ENCODE measurements at regions not wholly inside any gene's neighbourhood (a gene's known extent, or its start where the extent isn't known, plus 50 kb on each side); places are given as distances from the start of the nearest gene placed in this dataset.
"Not testable (repeated sequence)": the region's sequence is repeated elsewhere in the genome, so short reads cannot be mapped to it uniquely, and the experiment has no call there.

DNA sequence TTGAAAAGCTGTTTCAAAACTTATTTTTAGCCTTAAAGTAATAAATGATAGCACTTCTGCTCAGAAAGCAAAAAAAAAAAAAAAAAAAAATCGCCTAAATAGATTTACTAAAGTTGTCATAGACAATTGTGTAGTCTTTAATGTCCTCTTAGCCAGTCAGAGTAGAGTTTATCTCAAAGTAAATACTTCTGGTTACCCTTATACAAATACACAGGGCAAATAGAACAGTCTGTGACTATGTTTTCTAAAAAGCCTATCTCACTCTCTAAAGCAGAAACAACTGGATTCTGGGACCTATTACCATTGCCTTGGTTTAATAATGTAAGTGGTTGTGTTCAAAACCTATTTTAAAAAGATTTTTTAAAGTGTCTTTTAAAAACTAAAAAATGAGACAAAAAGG, 156.2 kb upstream of the THSD7A start:
- FAIRE-seq, result no peak
- DNase-seq (ENCODE audit: low spot score in 2 of 2), result no peak

DNA sequence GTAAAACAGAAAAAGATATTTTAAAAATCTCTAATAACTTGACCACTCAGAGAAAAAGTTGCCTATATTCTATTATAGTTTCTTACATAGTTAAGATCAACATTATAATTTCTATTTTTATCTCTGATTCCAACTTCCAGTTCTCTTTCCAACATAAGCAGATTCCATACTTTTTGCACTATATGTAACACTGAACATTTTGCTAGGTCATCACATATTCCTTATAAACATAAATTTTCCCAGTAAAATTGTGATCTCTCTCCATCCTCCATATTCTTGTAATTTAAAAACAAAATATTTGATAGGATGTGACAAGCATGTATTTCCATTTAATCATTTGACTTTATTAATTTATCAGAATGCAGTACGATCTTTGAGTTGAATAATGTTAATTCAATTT, 170.4 kb upstream of the THSD7A start:
- FAIRE-seq, result no peak

GRCh38 chr7:12004581-12004980, 172.6 kb upstream of the THSD7A start:
- DNase-seq (ENCODE audit: low spot score in 2 of 2) (no peak), FAIRE-seq (no peak)

More for the DNA sequence above, 170.4 kb upstream of the THSD7A start:
- no peak for DNase-seq (ENCODE audit: low spot score in 2 of 2)

- no peak for FAIRE-seq
- no peak for DNase-seq (ENCODE audit: low spot score in 2 of 2)
Measured at GRCh38 chr7:12007576-12007975, 175.6 kb upstream of the THSD7A start.

- FAIRE-seq (no peak), DNase-seq (ENCODE audit: low spot score in 2 of 2) (no peak)
Measured at GRCh38 chr7:12013983-12014382, 182.0 kb upstream of the THSD7A start.

- FAIRE-seq (no peak), DNase-seq (ENCODE audit: low spot score in 2 of 2) (no peak)
Measured at GRCh38 chr7:12016439-12016838, 184.4 kb upstream of the THSD7A start.

DNA sequence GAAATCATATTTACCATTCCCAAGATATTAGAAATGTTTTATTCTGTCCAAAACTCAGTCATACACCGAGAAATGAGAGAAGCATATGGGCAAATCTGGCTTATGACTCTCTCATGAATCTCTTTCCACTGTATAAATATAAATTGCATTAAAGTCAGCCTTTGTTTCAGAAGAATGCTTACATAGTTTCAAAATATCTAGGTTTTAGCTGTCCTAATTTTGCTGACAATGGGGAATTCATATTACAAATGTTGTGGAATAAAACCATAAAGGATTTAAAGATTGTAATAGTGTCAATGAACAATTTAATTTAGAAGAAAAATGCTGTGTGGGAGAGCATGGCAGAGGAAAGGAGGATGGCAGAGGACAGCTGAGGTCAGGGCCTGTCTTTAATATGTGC, 185.0 kb upstream of the THSD7A start:
- FAIRE-seq (no peak), DNase-seq (ENCODE audit: low spot score in 2 of 2) (no peak)

DNA sequence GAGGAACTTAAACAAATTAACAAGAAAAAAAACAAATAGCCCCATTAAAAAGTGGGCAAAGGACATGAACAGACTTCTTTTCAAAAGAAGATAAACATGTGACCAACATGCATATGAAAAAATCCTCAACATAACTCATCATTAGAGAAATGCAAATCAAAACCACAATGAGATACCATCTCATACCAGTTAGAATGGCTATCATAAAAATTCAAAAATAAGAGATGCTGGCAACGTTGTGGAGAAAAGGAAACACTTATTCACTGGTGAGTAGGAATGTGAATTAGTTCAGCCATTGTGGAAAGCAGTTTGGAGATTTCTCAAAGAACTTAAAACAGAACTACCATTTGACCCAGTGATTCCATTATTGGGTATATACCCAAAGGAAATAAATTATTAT, 189.1 kb upstream of the TMEM106B start:
- not testable (repeated sequence) for DNase-seq (ENCODE audit: low spot score in 2 of 2); FAIRE-seq

DNA sequence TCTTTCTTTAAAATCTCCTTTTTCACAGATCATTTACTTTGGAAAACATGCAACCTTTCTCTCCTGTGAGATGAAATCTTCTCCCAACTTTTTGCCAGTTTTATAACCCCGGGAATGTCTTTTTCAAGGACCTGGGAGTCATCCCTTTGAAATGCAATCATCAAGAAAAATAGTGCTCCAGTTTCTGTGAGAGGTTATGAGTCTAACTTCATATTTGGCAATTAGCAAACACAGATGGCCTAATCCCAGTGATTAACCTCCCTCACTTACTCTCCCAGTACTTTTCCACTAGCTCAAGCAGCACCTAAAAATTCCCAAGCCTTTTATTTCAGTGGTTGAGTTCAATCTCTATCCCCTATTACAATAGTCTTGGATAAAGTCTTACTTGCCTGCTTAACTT, 185.8 kb upstream of the TMEM106B start:
- FAIRE-seq, result no peak
- DNase-seq (ENCODE audit: low spot score in 2 of 2), result no peak

DNA sequence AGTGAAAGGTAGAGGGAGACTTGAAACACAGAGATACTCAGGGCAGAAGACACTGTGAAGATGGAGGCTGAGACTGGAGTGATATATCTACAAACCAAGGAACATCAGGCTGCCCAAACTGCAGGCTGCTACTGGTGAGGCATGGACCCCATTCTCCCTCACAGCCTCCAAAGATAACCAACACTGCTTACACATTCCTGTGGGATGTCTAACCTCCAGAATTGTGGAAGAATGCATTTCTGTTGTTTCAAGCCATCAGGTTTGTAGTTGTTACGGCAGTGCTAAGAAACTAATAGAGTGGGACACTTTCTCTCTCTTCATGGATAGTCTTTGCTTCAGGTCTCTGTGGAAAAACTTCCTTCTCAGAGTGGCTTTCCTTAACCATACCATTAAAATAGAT, 182.6 kb upstream of the TMEM106B start:
- DNase-seq (ENCODE audit: low spot score in 2 of 2), result no peak
- no peak for FAIRE-seq

GRCh38 chr7:12030116-12030515, 181.0 kb upstream of the TMEM106B start:
- no peak for DNase-seq (ENCODE audit: low spot score in 2 of 2)

GRCh38 chr7:12031186-12031585, 179.9 kb upstream of the TMEM106B start:
- DNase-seq (ENCODE audit: low spot score in 2 of 2) (no peak), FAIRE-seq (no peak)

More at GRCh38 chr7:12030116-12030515, 181.0 kb upstream of the TMEM106B start:
- no peak for FAIRE-seq

- no peak for FAIRE-seq
Measured at GRCh38 chr7:12031638-12032037, 179.5 kb upstream of the TMEM106B start.

GRCh38 chr7:12032146-12032545, 178.9 kb upstream of the TMEM106B start:
- FAIRE-seq (no peak), DNase-seq (ENCODE audit: low spot score in 2 of 2) (no peak)

More at GRCh38 chr7:12031638-12032037, 179.5 kb upstream of the TMEM106B start:
- DNase-seq (ENCODE audit: low spot score in 2 of 2), result no peak

DNA sequence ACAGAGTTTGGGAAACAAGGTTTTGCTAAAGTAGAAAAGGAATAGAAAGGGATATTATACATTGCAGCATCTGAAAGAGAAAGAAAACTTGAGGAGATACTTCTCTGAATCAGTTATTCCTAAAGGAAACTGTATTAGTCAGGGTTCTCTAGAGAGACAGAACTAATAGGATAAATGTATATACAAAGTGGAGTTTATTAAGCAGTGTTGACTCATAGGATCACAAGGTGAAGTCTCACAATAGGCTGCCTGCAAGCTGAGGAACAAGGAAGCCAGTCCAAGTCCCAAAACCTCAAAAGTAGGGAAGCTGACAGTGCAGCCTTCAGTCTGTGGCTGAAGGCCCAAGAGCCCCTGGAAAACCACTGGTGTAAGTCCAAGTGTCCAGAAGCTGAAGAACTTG, 167.6 kb upstream of the TMEM106B start:
- DNase-seq (ENCODE audit: low spot score in 2 of 2); FAIRE-seq: not testable (repeated sequence)

DNA sequence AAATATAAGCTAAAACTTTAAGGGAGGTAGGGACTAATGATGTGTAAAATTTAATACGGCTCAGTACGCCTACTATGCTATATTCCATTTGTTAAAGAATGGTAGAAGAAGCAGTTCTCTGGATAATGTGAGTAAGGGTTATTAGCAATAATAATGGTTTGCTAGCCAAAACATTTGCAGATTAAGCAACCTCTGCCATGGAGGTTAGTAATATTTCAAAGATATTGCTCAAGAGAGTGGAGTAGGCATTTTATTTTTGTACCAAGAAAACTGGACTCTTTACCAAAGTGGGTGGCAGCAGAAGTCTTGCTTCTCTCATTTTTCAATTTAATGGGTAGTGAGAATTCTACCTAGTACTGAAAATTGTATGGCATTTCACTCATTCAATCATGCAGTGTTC, 158.9 kb upstream of the TMEM106B start:
- FAIRE-seq (no peak), DNase-seq (ENCODE audit: low spot score in 2 of 2) (no peak)

DNA sequence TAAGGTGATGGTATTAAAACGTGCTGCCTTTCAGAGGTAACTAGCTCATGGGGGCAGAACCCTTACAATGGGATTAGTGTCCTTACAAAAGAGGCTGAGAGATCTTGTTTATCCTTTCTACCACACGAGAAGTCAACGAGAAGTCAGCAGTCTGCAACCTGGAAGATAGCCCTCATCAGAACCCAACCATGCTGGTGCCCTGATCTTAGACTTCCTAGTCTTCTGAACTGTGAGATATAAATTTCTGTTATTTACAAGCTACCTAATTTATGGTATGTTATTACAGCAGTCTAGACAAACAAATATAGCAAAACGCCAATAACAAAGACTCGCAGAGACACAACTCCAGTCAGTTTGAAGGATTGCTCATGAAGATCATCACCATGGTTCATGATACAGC, 157.5 kb upstream of the TMEM106B start:
- DNase-seq (ENCODE audit: low spot score in 2 of 2), result no peak
- FAIRE-seq, result no peak

DNA sequence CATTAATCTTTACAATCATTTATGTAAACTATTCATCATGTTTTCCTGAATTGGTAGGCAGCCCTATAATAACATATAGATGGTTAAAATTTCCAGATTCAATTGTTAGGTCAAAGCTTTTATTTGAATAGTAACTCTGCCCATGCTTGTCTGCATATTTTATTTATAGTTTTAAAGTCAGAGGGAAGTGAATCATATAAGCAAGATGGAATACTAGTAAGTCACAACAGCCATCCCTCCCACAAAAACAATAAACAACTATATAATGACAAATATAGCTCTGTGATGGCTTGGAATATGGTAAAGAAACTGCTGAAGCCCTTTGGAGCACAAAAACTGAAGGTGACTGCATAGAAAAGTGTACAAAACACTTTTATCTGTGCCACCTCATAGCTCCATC, 156.3 kb upstream of the TMEM106B start:
- DNase-seq (ENCODE audit: low spot score in 2 of 2), result no peak
- no peak for FAIRE-seq

- FAIRE-seq (no peak), DNase-seq (ENCODE audit: low spot score in 2 of 2) (no peak)
Measured at GRCh38 chr7:12056381-12056780, 154.7 kb upstream of the TMEM106B start.

- no peak for DNase-seq (ENCODE audit: low spot score in 2 of 2)
- FAIRE-seq, result no peak
Measured at GRCh38 chr7:12056977-12057376, 154.1 kb upstream of the TMEM106B start.

- FAIRE-seq (no peak), DNase-seq (ENCODE audit: low spot score in 2 of 2) (no peak)
Measured at GRCh38 chr7:12062062-12062461, 149.0 kb upstream of the TMEM106B start.

DNA sequence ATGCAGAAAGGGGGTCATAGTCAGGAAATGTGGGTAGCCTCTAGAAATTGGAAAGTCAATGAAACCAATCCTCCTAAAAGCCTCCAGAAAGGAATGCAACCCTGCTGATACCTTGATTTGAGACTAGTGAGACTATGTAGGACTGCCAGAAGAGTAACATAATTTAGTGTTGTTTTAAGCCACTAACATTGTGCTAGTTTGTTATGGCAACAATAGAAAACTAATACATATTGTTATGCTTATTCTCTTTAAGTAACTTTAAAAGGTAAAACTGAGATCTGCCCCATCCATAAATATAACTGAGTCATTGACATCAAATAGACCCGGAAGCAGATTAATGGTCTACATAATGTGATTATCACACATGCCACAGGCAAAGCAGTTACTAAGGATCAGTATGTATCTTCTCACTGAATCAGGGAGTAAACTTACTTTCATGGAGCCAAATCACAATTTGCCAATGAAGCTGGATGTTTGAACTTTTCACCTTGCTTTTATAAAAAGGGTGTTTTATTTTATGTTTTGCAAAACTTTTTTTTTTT, 146.4 kb upstream of the TMEM106B start:
- DNase-seq (ENCODE audit: low spot score in 2 of 2) (no peak), FAIRE-seq (no peak)

- no peak for FAIRE-seq
Measured at GRCh38 chr7:12066004-12066403, 145.1 kb upstream of the TMEM106B start.

More at GRCh38 chr7:12066004-12066403, 145.1 kb upstream of the TMEM106B start:
- DNase-seq (ENCODE audit: low spot score in 2 of 2), result no peak

Measured in frontal cortex (tissue), 3 donors.